ENCODE measurements at regions not wholly inside any gene's neighbourhood (a gene's known extent, or its start where the extent isn't known, plus 50 kb on each side); places are given as distances from the start of the nearest gene placed in this dataset.
"Not testable (repeated sequence)": the region's sequence is repeated elsewhere in the genome, so short reads cannot be mapped to it uniquely, and the experiment has no call there.

DNA sequence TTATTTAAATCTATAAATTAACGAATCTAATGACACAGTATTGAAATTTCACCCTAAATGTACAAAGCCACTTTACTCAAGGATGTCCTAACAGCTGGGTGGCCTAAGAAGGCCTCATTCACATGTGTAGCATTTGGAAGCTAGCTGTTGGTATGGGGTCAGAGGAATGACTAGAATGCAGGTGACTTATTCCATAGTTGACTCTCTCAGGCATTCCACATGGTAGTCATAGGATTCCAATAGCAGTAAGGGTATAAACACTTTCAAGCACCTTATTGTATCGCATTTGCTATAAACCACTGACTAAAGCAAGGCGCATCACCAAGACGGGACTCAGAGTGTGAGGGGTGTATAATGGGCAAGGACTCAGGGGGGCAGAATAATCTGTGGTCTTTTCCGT lies 294.8 kb upstream of the EPHA3 start:
- no peak for DNase-seq

DNA sequence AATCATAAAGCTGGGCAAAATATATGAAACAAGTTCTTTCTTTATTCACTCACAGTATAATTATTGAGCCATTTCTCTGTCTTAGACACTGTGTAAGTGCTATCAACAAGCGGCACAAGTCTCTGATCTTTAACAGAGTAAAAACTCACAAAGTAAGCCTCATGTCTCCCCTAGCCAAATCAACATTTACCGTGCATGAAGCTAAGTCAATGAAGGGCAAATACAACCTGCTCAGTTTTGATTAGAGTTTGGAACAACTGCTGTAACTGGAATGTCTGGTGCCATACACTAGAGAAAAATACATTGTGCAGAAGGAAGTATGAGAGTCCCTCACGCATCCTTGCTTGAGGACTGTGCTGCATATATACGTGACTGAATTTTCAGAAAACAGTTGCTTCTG lies 291.0 kb upstream of the EPHA3 start:
- DNase-seq: no peak

DNA sequence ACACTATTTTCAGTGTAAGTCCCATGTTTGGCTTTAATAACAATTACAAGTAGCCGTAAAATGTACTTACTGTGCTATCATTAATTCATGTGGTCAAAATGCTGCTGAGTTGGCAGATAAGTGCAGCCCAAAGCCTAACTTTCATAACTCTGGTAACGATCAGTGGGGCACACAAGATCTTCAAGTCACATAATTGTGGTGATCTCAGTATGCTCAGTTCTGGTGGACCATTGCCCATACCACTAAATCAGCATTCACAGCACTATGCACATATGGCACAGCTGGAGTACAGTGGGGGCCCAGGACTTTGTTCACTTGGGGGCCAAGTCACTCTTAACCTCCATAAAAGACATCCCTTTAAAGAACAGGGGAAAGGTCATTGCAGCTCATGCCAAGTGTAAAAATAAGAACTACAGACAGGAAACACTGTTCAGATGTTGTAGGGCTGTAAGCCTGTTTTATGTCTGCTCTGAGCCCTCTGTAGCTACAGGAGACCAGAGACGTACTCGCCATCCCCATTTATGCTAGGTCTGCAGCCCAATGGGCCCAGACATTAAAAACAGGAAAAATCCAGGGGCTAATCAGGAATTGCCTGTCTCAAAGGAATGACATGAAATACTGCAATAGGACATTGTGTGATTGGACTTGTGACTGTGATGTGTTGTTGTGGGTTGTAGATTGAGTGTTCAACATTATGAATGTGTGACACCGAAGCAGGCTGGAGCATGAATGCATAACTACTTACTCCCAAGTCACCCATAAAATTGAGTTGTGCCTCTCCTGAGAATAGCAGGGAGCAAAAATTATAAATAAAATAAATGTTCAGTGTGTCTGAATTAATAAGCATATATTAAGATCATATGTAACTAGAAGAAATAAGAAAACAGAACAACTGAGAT lies 282.5 kb upstream of the EPHA3 start:
- DNase-seq: no peak

DNA sequence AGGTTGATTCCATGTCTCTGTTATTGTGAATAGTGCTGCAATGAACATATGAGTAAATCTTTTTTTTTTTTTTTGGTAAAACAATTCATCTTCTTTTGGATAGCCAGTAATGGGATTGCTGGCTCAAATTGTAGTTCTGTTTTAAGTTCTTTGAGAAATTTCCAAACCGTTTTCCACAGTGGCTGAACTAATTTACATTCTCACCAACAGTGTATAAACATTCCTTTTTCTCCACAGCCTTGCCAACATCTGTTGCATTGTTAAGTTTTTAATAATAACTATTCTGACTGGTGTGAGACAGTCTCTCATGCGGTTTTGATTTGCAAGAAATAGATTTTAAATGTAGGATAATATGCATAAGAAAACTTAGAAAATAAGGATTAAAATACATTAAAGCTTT lies 279.0 kb upstream of the EPHA3 start:
- no peak for DNase-seq

DNA sequence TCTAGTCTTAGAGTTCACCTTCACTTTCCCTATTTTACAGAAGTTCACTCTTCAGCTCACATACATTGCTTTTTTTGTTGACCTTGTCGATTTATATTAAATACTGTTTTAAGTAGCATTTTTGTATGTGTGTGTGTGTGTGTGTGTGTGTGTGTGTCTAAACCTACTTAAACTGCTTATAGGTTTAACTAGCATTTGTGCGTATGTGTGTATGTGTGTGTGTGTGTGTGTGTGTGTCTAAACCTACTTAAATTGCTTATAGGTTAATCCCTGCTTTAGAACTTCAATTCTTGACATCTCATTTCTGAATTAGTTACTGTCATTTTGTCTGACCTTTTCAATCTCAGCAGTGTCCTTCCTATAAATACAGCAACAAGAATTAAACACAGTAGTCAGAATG lies 254.8 kb upstream of the EPHA3 start:
- DNase-seq: no peak

DNA sequence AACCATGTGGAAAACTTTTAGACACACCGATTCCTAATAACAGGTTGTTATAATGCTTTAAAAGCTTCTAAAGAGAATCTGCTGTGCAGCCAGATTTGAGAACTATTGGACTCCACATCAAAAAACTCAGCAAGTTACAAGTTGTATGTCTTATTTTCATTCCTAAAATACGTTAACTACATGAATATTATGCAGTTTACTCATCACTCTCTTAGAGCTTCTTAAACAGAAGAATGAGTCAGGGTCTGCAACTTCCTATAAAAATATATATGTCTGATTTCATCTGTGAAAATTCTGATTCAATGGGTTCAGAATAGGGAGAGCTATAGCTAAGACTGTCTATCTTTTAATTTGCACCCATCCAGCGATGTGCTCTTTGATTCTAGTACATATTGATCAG lies 244.2 kb upstream of the EPHA3 start:
- DNase-seq: no peak

DNA sequence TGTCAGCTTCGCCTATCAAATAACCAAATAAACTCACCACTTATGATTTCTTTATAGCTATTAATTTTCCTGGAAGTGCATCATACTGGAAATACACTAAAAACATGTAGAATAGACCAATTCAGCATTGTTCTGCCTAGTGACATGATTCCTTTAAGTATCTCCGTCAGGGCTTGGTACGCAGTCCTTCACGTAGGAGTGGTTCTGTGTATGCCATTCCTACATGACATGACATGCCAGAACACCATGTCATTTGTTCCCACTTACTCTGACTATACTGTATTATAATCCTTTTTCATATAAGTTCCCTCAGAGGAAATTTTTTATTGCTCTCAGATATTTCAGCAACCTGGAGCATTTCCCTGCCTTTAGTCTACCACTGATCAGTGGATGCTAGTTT lies 230.7 kb upstream of the EPHA3 start:
- no peak for DNase-seq

DNA sequence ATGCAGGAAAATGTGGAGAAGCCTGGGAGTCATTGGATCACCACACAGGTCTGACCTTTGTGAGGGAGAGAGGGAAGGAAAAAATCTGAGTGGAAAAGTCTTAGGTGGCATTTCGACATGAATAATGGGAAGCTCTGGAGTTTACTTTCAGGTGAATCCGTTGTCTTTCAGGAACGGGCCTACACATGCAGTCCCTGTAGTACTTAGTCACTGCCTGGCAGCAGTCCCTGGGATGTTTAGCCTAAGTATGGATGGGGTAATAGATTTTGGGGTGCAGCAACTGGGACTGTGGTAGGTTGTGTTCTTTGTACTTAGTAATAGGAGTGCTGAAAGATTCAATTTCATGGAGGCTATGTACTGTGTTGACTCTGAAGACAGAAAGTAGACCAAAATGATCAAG lies 227.5 kb upstream of the EPHA3 start:
- no peak for DNase-seq

DNA sequence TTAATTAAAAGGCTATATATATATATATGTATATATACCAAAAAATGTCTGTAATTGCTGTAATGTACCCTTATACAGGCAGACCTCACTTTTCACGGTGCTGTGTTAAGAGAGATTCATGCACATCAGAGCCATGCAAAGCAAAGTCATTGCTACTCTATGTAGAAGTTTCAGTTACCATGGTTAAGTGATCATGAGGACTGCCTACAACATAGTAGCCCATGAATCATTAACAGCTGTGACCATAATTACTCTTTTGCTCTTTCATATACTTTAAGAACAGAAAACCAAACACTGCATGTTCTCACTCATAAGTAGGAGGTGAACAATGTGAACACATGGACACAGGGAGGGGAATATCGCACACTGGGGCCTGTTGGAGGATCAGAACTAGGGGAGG lies 225.3 kb upstream of the EPHA3 start:
- DNase-seq: no peak

DNA sequence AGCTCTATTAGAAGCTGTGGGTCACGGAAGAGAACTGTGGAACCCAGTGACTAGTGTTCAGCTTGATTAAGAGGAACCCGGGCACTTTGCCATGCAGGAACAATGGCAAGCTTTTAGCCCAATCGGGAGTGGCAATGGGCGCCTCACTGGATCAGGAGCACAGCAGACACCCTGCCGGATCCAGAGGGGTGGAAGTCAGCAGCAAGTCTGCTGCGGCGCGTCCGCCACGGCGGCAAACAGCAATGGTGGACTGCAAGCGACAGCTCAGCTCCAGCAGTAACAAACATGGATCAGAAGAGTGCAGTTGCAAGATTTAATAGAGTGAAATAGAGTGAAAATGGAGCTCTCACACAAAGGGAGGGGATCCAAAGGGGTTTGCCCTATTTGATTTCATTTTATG lies 220.8 kb upstream of the EPHA3 start:
- DNase-seq: not testable (repeated sequence)

DNA sequence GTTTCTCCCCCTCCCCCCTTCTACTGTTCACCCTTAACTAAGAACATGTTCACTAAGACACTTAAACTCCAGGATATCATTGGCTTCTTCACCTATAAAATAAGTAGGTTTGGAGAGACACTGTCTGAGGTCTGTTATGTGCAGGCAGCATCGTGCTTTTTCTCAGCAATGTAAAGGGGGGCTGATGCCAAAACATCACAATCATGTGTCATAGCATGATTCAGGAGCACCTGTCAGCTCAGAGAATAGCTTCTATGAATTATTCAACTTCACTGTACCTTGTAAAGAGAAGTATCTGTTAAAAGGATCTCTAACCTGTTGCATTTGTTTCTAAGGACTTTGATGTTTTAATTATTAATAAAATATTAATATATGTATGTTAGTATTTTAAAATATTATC lies 211.4 kb upstream of the EPHA3 start:
- DNase-seq: no peak

DNA sequence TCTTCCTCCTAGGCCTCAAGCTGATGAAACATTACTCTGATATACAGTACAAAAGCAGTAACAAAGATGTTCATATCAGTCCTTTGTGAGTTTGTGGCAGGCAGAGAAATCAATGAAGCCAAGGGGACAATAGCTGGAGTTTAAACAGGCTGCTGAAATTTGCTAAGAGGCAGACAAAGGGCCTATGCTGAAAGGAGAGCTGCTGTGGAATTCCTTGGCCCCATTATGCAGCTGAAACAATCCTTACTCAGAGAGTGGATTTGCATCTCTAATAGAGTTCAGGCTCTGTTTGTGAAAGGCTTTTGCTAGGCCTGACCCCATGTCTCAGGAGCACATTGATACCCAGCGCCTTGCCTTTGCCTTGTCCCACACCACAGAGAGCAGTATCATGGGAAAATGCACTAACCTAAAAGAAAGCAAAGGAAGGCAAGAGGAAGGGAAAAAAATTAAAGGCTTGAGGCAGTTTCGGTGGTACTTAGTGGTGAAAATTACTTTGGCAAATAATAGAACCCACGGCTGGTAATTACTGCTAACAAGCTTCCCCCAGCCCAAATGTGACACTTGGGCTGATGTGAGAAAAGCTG lies 195.0 kb upstream of the EPHA3 start:
- no peak for DNase-seq

DNA sequence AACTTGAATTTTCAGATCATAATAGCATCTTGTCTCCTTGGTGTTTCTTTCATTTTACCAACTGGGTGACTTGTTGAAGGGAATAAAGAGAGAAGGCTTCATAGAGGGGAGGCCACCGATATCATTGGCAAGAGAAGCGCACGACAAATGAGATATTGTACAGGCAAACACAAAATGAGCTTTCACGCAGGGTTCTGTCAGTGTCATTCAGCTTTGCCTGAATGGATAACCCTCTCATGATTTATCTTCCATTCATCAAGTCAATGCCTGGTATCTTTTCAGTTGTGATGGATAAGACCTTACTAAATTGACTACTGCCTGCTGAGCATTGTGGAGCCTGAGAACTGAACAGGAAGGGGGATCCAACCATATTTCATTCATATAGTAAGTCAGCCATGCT lies 188.6 kb upstream of the EPHA3 start:
- DNase-seq: no peak

DNA sequence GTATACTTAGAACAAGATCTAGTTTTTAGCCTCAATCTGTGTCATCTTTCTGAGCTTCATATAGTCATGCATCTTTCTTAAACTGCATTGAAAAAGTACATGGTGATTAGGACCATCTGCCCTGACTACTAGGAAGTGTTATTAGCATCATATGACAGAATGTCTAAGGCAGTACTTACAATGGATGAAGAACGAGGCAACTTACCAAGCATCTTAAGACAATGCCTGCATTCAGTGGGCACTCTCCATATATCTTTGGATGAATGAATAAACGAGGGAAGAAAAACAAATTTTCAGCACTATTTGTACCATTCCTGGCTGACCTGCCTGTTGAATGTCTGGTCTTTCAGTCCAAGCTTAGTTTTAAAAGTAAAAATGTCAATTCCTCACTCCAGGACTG lies 185.4 kb upstream of the EPHA3 start:
- DNase-seq: no peak

DNA sequence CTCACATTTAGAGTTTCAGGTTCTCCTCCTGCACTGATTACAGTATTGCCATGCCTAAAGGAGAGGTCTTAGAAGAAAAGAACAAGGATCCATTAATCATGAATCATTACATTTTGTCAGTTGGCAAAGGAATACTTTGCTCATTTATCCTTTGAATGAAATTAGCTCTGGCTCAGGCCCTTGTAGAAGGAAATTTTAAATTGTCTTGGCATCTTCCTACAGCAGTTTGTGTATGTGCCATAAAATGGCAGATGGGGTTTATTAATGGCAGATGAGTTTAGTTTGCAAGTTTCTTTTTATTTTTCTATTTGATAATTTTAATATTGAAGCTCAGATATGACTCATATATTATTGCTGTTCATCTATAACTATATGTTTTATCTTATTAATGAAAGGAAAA lies 181.2 kb upstream of the EPHA3 start:
- DNase-seq: no peak

DNA sequence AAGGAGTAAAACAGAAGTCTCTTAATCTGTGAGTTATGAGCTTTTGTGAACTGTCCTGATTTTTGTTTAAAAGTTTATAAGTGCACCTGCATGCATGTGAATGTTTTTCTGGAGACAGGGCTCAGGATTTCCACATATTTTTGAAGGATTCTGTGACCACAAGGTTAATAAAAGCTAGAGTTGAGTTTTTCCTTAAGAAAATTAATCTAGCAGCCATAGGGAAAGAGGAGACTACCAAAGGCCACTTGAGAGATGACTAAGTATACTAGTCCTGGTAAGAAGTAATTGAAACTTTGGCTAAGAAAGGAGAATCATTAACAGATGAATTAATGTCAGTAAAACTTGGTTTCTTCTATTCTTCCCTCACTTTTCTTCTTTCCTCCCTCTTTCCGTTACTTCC lies 176.8 kb upstream of the EPHA3 start:
- DNase-seq: no peak

DNA sequence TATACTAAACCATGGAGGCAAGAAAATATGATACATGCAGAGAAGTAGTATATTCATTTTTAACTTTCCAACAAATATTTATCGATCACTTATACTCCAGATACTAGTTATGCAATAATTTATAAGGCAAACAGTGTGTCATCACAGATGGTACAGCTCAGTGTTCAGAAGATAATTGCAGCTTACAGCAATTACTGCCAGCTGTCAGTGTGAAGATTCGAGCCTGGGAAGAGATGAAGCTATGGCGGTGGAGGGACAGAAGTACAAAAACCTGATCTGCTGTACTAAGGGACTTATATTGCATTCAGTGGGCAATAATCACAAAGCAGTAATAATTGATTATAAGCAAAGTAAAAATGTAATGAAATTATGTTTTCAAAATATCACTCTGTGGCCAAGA lies 170.6 kb upstream of the EPHA3 start:
- no peak for DNase-seq

DNA sequence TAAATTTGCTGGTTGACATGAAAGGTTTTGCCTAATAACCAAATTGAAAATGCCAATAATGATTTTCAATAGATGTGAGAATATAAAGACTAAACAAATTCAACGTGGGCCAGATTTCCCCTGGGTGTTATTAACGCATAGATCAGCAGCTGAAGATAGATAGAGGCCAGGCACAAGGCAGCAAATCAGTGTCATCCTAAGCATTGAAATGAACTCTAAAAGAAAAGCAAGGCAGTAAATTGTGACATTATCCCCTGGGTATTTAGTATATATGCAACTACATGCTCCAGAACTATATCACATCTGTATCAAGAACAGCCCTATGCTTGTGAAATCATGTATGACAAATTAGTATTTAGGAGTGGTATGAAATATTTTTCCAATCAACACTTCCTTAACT lies 167.1 kb upstream of the EPHA3 start:
- no peak for DNase-seq

DNA sequence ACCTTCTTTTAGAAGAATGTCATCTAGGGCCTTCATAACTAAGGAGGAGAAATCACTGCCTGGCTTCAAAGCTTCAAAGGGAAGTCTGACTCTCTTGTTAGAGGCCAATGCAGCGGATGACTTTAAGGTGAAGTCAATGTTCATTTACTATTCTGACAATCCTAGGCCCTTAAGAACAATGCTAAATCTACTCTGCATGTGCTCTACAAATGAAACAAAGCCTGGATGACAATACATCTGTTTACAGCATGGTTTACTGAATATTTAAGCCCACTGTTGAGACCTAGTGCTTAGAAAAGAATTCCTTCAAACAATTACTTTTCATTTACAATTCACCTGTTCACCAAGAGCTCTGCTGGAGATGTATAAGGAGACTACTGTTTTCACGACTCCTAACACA lies 160.4 kb upstream of the EPHA3 start:
- DNase-seq: no peak

DNA sequence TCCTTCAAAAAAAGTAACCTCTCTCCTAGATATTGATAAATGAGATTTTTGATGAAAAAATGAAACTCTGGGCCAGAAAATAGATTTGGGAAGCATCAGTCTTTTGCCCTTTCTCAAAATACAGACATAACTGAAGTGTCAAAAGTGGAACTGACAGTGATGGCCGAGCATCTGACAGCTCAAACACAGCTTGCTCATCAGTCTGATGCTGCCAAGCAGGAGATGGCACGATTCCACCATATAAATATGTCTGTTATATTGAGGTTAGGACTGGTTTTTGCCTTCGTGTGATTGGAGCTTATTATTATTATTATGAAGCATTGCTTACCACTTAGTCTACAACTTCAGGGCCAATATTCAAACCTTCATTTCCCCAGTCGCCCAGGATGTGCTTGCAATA lies 152.6 kb upstream of the EPHA3 start:
- DNase-seq: no peak

DNA sequence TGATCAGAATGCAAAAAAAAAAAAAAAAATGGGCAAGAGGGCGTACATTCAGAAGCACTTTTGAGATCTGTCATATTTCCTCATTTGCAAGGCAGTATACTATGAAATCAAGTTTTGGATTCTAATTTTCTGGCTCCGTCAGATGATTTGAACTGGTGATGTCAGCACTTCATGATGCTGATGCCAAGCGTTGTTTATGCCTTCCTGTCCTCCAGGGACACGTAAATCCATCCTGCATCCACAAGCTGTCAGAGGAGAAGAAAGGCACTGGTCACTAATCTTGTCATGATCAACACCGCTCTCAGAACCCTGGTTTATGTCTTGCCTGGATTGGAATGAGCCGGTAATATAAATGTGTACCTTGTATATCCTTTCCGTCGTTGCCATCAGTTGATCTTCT lies 152.1 kb upstream of the EPHA3 start:
- no peak for DNase-seq

DNA sequence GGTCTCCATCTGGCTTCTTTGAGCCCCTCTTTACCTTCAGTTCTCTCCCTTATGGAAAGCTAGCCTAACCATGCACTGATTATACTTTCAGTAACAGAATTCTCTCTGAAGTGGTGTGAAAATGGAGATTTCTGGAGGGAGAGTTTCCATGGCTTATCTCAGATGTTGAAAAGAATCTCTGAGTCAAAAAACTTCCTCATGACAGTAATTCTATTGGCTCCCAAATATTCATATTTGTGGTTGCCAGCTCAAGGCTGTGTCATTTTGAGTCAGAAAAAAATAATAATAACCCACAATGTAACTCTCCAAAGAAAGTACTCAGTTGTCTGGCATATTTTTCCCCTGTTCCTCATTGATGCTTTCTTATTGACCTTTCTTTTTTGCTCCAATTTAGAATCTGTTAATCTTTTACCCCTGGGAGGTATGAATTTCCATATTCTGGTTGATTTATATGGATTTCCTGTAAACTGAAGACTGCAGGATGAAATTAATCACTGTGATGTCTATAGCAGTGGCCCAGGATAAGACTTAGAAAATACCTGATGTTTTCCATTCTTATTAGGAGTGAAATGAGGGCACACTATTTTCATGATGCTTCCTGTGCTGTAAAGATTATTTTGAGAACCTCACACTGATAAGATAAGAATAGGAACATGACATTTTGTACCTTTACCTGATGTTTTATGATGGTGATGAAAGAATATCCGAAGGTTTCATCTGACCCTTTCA lies 149.5 kb upstream of the EPHA3 start:
- no peak for DNase-seq

DNA sequence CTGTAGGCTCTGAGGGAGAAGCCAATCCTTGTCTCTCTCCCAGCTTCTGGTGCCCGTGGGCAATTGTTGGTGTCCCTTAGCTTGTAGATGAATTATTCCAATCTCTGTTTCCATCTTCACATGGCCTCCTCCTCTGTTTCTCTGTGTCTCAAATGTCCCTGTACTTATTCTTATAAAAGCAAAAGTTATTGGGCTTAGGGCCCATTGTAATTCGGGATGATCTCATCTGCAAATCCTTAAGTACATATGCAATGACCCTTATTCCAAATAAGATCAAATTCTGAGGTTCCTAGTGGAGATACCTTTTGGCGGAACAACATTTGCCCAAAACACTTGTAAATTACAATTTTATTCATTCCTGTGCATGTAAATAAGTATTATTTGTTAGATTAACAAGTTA lies 147.4 kb upstream of the EPHA3 start:
- DNase-seq: no peak

DNA sequence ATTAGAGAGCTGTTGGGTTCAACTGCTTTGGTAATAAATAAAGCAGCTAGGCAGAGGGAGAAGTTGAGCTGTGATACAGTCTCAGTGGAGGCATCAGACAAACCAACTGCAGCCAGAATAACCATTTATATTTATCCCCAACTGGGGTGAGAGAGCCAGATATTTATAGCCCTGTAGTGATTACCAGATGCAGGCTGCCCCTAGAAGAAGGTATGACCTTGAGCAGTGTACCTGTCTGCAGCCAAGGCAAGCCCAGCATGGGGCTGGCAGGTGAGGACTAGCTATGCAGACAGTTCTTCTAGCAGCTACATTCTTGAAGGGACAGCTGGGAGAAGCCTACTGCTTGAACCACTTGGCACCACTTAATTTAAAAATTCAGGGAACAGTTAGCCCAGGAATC lies 144.4 kb upstream of the EPHA3 start:
- DNase-seq: no peak

All from NCI-H1930 (cell line).